ENCODE measurements at regions not wholly inside any gene's neighbourhood (a gene's known extent, or its start where the extent isn't known, plus 50 kb on each side); places are given as distances from the start of the nearest gene placed in this dataset.

DNA sequence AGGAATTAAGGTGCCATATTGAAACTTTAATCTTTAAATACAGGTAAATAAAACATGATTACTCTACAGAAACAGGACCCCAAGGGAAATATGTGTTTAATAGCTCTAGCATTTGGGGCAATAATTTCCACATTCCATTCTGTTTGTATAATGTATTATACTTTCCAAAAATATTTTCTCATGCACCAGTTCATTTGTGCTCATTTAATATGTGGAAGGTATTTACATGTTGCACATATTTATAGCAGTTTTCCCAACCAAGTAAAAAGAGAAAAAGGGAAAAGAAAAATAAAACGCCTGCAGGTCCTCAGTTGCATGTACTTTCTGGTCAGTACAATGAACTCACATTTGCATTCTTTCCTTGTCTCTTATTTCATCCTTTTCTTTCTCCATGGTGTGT is 129.5 kb upstream of the SULF2 start:
- no peak for TF ChIP-seq CTCF (IDR thresholded peaks at IDR 0.05)
- TF ChIP-seq POLR2A (IDR thresholded peaks at IDR 0.05) = no peak

Data from esophagus squamous epithelium (tissue), 4 donors.